GM18907 (cell line): ENCODE measurements at regions not wholly inside any gene's neighbourhood (a gene's known extent, or its start where the extent isn't known, plus 50 kb on each side); places are given as distances from the start of the nearest gene placed in this dataset.
"Not testable (repeated sequence)": the region's sequence is repeated elsewhere in the genome, so short reads cannot be mapped to it uniquely, and the experiment has no call there.

Experiments used
- ATAC-seq: cut with Tn5 transposase; IDR thresholded peaks from one replicate; pipeline ENCODE4 v1.9.1; 2021; ENCODE audit warnings: mild to moderate bottlenecking, moderate library complexity; ENCODE audit not compliant: unreplicated experiment

- ATAC-seq: no peak
Observed at GRCh38 chr2:153420394-153420793, 58.2 kb downstream of the RPRM start.

GRCh38 chr2:153417077-153417476 lies 61.5 kb downstream of the RPRM start:
- no peak for ATAC-seq

GRCh38 chr2:153416071-153416470 lies 62.5 kb downstream of the RPRM start:
- ATAC-seq: no peak

GRCh38 chr2:153408710-153409385 lies 69.7 kb downstream of the RPRM start:
- no peak for ATAC-seq

- ATAC-seq: no peak
Observed at GRCh38 chr2:153405196-153405595, 73.4 kb downstream of the RPRM start.

GRCh38 chr2:153404792-153405191 lies 73.8 kb downstream of the RPRM start:
- no peak for ATAC-seq

- no peak for ATAC-seq
Observed at GRCh38 chr2:153403940-153404339, 74.6 kb downstream of the RPRM start.

GRCh38 chr2:153403352-153403751 lies 75.2 kb downstream of the RPRM start:
- not testable (repeated sequence) for ATAC-seq

GRCh38 chr2:153394686-153395085 lies 83.9 kb downstream of the RPRM start:
- ATAC-seq: no peak

GRCh38 chr2:153394247-153394646 lies 84.3 kb downstream of the RPRM start:
- ATAC-seq: no peak

- ATAC-seq: no peak
Observed at GRCh38 chr2:153393518-153393917, 85.0 kb downstream of the RPRM start.

GRCh38 chr2:153391131-153391530 lies 87.4 kb downstream of the RPRM start:
- no peak for ATAC-seq

- ATAC-seq: no peak
Observed at GRCh38 chr2:153388246-153388645, 90.3 kb downstream of the RPRM start.

GRCh38 chr2:153387203-153387602 lies 91.4 kb downstream of the RPRM start:
- ATAC-seq: no peak

- no peak for ATAC-seq
Observed at GRCh38 chr2:153386481-153386897, 92.1 kb downstream of the RPRM start.

GRCh38 chr2:153373510-153374279 lies 104.9 kb downstream of the RPRM start:
- ATAC-seq: peak; percentile 84

- no peak for ATAC-seq
Observed at GRCh38 chr2:153360239-153360638, 118.3 kb downstream of the RPRM start.

GRCh38 chr2:153354377-153354776 lies 124.2 kb downstream of the RPRM start:
- ATAC-seq: no peak

- ATAC-seq: no peak
Observed at GRCh38 chr2:153349603-153350002, 129.0 kb downstream of the RPRM start.

- no peak for ATAC-seq
Observed at GRCh38 chr2:153347818-153348495, 130.6 kb downstream of the RPRM start.

GRCh38 chr2:153320879-153321278 lies 157.7 kb downstream of the RPRM start:
- ATAC-seq: no peak

GRCh38 chr2:153311432-153311831 lies 167.1 kb downstream of the RPRM start:
- ATAC-seq: no peak
